GM19455 (cell line): ENCODE measurements at regions not wholly inside any gene's neighbourhood (a gene's known extent, or its start where the extent isn't known, plus 50 kb on each side); places are given as distances from the start of the nearest gene placed in this dataset.

Experiments
- ATAC-seq: cut with Tn5 transposase; IDR thresholded peaks from one replicate; pipeline ENCODE4 v1.9.1; 2021; ENCODE audit not compliant: unreplicated experiment

DNA sequence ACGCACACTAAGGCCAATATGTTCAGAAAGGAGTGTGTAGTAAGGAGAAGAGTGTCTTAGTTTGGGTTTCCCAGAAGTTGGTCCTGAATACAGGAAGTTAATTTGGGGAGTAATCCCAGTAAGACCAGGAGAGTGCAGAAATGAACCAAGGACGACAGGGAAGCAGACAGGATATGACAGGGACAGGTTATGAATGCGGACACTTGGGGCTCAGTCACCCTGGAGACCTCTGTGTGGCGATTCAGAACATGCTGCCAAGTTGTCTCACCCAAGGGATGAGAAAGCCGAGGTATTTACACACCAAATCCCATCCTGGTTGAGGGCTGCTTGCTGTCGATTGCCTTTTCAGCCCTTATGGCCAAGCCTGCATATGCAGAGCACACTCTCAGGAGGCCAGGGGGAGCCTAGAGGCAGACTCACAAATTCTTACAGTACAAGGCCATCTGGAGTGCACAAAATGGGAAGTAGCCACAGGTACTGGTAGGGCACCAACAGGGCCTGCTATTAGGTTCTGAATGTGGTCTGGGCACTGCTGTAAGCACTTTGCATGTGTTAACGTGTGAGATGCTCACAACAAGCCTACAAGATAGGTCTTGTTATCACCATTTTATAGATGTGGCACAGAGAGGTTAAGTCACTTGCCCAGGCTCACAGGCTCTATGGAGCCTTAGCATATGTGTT, 233.1 kb upstream of the ANKRD55 start:
- no peak for ATAC-seq

DNA sequence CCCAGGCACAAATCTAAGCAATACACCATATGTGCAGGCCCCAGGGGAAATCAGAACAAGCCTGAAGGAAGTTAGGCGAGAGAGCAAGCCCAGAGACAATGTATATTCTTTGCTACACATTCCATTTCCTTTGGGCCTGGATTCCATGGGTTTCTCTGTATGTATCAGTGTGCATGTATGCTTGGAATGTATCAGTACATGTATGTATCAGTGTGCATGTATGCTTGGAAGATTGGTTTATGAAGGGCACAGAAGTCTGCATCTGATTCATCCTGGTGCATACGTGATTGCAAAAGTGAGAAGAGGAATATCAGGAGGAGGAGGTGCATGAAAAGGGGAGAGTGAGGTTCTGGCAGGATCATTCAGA, 232.6 kb upstream of the ANKRD55 start:
- no peak for ATAC-seq

- no peak for ATAC-seq
These were observed 232.0 kb upstream of the ANKRD55 start for GRCh38 chr5:56464935-56465768.

- no peak for ATAC-seq
These were observed 230.9 kb upstream of the ANKRD55 start for GRCh38 chr5:56463944-56464571.

DNA sequence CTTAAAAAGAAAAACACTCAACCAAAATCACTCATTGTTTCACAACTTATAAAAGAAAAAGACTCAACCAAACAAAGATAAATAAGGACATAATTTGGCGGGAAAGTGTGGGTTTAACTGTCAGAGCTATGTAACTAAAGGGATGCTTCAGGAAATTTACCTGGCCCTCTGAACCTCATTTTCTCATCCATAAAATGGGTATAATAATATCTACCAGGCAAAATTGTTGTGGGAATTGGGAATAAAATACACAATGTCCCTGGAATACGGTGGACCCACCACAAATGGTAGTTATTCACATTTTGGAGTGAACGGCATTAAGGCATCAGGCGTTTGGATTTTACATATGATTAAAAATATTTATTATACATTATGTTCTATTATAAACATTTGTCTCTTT, 228.5 kb upstream of the ANKRD55 start:
- no peak for ATAC-seq

DNA sequence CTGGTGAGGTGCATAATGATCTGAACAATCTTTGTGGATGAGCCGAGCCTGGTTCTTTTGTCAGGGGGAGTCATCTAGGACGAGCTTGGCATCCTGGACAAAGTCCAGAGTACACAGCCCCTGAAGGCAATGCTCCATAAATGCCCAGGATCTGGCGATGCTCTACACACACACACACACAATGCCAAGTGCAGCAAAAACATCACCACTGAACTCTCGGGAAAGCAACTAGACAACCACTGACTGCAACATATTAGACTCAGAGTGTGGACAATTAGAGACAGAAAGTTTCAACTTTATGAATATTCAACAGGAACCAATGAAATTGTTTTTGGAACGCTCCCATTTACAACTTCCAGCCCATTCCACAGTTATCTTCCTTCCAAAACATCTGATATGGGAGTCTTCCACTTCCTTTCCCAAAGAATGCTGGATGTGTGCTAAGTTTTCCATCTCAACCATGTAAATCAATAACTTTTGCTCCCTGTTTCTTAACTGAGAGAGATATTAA, 227.6 kb upstream of the ANKRD55 start:
- no peak for ATAC-seq

DNA sequence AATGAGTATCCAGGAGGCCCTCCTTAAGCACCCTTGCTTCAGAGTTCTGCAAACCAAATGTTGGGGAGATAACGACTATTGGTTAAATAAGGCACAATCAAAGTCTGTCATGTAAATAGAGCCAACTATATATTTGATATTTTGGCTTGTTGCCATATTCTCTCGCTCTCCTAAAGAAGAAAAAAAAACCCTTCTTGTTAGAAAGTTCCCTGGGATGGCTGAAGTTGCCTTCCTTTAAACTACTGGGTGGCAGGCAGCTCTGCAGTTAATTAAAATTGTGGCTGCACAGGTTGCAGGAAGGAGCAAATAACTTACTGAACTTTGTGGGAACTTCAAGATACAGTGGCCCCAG, 227.0 kb upstream of the ANKRD55 start:
- ATAC-seq, result no peak

DNA sequence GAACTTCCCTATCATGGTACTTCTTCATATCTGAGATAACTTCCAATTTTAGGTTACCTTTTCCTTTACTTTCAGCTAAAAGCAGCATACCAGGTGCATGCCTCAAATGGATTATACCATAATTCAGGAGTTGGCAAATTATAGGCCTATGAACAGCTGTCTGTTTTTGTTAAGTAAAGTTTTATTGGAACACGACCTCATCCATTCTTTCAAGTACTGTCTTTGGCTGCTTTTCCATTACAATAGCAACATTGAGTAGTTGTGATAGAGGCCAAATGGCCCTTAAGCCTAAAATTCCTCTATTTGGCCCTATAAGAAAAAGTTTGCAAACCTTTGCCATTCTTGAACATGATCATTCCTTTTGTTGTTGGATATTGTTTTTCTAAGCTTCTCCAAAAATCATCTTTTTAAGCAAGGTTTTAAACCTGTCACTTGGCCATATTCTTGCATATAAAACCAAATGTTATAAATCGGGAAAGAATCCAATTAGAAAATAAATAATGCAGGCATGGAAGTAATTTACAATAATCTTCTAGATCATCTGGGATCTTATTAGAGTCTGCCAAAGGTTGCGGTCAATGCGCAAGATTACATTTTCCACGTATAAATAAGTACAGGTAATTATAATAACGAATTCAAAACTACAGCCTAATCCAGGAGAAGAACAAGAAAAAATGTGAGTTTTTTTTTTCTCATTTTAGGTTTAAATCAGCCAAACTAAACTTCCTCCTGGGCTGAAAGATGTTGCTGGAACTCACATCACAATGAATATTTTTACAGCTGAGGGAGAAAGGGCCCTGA, 226.5 kb upstream of the ANKRD55 start:
- no peak for ATAC-seq

- ATAC-seq, result no peak
These were observed 225.0 kb upstream of the ANKRD55 start for GRCh38 chr5:56457887-56458812.

DNA sequence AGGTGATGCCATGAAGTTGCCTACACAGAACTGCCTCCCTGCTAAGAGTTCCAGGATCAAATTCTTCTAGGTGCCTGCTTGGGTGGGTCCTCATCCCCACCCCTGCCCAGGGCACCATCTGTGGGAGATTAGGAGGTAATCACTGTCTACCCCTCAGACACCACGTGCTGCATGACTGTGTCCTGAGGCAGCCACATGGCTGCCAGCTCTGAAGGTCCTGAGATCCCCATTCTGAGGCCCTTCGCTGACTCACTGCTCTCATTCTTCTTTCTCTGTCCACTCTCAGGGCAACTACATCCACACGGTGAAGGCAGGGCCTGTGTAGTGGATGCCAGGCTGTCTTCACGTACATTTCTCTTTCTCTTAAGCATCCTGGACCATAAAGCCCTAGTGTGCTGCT, 222.9 kb upstream of the ANKRD55 start:
- ATAC-seq, result no peak

GRCh38 chr5:56455417-56455816, 222.3 kb upstream of the ANKRD55 start:
- ATAC-seq, result no peak

DNA sequence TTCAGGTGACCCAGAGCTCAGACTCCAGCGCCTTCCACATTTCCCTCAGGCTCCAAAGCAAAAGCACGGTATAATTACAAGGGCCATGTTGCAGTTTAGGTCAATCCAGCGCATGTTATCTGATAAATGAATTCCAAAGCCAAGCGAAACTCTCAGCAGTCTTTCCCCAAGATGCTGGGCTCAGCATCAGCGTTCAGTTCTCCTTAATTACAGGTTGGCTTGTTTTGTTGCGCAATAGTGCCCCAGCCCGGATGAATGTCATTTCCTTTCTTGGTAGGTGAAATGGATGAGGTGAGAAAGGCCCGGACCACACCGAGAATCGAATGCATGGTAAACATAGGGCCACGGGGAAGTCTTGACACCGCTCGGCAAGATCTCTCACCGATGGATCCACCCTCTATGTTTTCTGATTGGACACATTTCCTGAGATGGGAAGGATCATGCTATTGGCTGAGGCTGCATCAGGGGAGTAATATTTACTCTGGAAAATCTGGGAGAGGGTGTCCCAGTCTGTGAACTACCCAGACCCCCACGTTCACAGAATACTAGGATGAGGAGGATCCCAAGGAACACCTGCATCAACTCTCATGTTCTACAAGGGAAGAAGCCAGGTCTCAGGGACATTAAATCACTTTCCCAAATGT, 221.2 kb upstream of the ANKRD55 start:
- no peak for ATAC-seq

DNA sequence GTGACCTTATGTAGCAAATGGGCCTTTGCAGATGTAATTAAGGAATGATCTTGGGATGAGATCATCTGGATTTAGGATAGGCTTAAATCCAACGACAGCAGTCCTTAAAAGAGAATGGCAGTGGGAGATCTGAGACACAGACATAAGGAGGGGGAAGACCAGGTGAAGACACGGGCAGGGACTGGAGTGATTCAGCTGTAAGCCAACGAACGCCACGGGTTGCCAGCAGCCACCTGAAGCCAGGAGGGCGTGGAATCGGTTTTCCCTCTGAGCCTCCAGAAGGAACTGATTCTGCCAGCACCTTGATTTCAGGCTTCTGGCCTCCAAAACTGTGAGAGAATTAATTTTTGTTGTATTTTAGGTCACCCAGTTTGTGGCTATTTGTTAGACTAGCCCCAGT, 218.6 kb upstream of the ANKRD55 start:
- no peak for ATAC-seq

- no peak for ATAC-seq
These were observed 217.6 kb upstream of the ANKRD55 start for GRCh38 chr5:56450766-56451165.

- ATAC-seq, result no peak
These were observed 216.0 kb upstream of the ANKRD55 start for GRCh38 chr5:56449071-56449640.

DNA sequence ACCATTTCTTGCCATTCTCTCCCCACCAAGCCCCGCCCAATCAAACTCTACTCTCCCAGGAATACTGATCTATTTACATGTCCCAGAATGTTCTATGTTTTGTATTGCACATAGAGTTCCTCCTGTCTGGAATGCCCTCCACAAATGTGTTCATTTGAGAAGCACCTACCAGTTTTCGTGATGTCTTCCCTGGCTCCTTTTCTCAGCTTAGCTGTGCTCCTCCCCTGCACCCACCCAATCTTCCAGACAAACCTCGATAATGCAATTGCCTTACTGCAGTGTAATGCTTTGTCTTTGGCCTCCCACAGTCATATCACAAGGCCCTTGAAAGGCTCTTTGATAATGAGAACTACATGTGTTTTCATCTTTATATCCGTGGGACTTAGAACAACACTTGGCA, 214.5 kb upstream of the ANKRD55 start:
- no peak for ATAC-seq

- no peak for ATAC-seq
These were observed 214.1 kb upstream of the ANKRD55 start for GRCh38 chr5:56447232-56447631.

DNA sequence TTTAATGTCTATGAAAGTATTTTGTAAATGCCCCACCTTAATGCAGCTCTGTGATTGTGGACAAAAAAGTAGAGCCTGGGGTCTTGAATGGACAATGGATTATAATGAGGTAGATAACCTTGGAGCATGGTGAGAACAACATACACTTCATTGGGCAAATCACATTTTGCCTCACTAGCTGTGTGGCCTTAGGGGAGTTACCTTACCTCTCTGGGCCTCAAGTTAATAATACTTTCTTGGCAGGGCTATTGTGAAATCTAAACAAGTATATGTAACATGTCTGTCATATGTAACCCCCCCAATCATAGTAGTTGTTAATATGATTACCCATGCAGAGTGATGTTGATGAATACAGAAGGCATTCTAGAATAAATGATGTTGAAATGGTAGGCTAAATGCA, 213.6 kb upstream of the ANKRD55 start:
- no peak for ATAC-seq

DNA sequence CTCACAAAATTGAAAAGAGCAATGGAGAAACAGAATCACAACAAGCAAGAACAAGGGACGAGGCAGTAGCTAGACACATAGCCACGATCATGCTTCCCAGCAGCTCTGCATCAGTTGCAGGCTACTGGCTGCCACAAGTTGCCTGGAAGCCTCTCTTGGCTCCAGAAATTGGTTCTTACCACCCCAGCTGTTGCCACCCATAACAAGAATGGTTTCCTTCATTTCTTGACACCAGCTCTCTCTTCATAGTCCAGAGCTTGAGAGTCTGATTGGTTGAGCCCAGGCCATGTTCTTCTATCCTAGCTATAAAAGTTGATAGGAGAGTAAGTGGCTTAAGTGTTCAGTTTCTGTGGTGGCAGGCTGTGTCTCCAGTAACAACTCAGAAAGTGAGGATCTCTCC, 210.7 kb upstream of the ANKRD55 start:
- no peak for ATAC-seq
